ENCODE measurements at regions not wholly inside any gene's neighbourhood (a gene's known extent, or its start where the extent isn't known, plus 50 kb on each side); places are given as distances from the start of the nearest gene placed in this dataset.

- TF ChIP-seq POLR2A (IDR thresholded peaks at IDR 0.05; ENCODE audit: low read length) (no peak), GATA1 (IDR thresholded peaks at IDR 0.05; ENCODE audit: low read depth, low read length) (no peak)
These were observed 132.5 kb upstream of the C1orf174 start for GRCh38 chr1:4032571-4032970.

Data from erythroblast (primary cell).